ENCODE measurements at regions not wholly inside any gene's neighbourhood (a gene's known extent, or its start where the extent isn't known, plus 50 kb on each side); places are given as distances from the start of the nearest gene placed in this dataset.

DNA sequence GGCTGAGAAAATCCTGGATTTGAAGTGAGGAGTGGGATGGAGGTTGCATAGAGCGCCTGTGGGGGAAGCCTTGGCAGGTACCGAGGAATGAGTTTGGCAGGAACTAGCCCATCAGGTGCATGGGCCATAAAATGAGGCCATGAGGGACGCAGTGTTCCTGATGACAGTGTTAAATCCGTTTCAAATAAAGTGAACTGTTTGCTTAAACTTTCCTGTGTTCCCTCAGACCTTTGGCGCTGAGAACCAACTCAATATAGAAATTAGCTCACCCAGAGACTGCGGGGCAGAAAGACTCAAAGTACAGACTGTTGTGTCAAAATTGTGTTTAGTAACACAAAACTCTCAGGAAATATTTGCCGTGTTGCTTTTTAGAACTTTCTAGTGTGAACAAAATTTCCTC is 250.0 kb upstream of the NR3C2 start:
- ATAC-seq (no peak), DNase-seq (no peak)
- H3F3A ChIP-seq (ENCODE audit: low read length, unreplicated experiment): no peaks in the 10 kb centered on the region
- TF ChIP-seq EZH2 (IDR thresholded peaks at IDR 0.05; ENCODE audit: low read length, unreplicated experiment): no peak
- TF ChIP-seq, protein P1, sequence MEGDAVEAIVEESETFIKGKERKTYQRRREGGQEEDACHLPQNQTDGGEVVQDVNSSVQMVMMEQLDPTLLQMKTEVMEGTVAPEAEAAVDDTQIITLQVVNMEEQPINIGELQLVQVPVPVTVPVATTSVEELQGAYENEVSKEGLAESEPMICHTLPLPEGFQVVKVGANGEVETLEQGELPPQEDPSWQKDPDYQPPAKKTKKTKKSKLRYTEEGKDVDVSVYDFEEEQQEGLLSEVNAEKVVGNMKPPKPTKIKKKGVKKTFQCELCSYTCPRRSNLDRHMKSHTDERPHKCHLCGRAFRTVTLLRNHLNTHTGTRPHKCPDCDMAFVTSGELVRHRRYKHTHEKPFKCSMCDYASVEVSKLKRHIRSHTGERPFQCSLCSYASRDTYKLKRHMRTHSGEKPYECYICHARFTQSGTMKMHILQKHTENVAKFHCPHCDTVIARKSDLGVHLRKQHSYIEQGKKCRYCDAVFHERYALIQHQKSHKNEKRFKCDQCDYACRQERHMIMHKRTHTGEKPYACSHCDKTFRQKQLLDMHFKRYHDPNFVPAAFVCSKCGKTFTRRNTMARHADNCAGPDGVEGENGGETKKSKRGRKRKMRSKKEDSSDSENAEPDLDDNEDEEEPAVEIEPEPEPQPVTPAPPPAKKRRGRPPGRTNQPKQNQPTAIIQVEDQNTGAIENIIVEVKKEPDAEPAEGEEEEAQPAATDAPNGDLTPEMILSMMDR (conservative IDR thresholded peaks at IDR 0.05; ENCODE audit: low read depth, low read length): no peak
- no peak for TF ChIP-seq EZH2phosphoT487 (IDR thresholded peaks at IDR 0.05; ENCODE audit: borderline replicate concordance, low read length)
- H3K79me2 ChIP-seq (ENCODE audit: low read length): no peaks in the 10 kb centered on the region
- CTCF ChIA-PET: no interaction called here
- H2AFZ ChIP-seq (ENCODE audit: low read length): no peak overlapping the region
- H4K20me1 ChIP-seq (ENCODE audit: low read length): no peaks in the 10 kb centered on the region
- H3K27me3 ChIP-seq (ENCODE audit: low read length): no peaks in the 10 kb centered on the region
- no peaks in the 10 kb centered on the region for H3K36me3 ChIP-seq (ENCODE audit: low read depth, low read length)
- no TSS peak for BruUV-seq (replicated peaks)
- POLR2A ChIA-PET (ENCODE audit: unreplicated experiment): no interaction called here
- H3K4me2 ChIP-seq (ENCODE audit: low read length): no peak overlapping the region
- H3K9ac ChIP-seq (ENCODE audit: low read length): no peak overlapping the region
- no peaks in the 10 kb centered on the region for H3K9me3 ChIP-seq (ENCODE audit: low read length)
- H3K4me1 ChIP-seq (ENCODE audit: insufficient read depth, low read length): no peaks in the 10 kb centered on the region
- no peaks in the 10 kb centered on the region for H3K9me2 ChIP-seq (replicated peaks; ENCODE audit: low read length)
- H3K4me3 ChIP-seq (ENCODE audit: low read length): no peak overlapping the region
- intact Hi-C loops (cut with micrococcal nuclease): no loop called here
- no peak overlapping the region for H3K27ac ChIP-seq (ENCODE audit: low read length)

DNA sequence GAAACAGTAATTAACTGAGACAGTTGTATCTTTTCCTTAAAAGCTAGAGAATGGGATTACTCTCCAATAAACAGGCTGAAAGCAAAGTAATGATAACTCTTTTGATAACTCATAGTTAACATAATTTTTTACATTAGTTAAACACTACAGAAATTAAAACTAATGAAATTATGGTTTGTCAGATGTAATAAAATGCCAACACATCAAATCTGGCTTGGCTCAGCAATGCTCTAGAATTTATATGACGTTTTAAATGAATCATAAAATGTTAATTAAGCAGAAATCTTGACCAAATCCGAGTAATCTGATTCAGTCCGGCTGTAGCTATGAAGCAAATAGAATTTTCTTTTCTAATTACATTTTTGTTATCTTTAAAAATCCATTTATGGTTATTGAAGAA is 244.2 kb upstream of the NR3C2 start:
- TF ChIP-seq EZH2phosphoT487 (IDR thresholded peaks at IDR 0.05; ENCODE audit: borderline replicate concordance, low read length) (no peak), EZH2 (IDR thresholded peaks at IDR 0.05; ENCODE audit: low read length, unreplicated experiment) (no peak)
- TF ChIP-seq, protein P1 (conservative IDR thresholded peaks at IDR 0.05; ENCODE audit: low read depth, low read length): no peak
- BruUV-seq (replicated peaks): no TSS peak
- ChIA-PET CTCF (no interaction called here), POLR2A (ENCODE audit: unreplicated experiment) (no interaction called here)
- Histone ChIP-seq H3K27ac (ENCODE audit: low read length) (no peak overlapping the region), H3K36me3 (ENCODE audit: low read depth, low read length) (no peaks in the 10 kb centered on the region), H3F3A (ENCODE audit: low read length, unreplicated experiment) (no peaks in the 10 kb centered on the region), H3K9me2 (replicated peaks; ENCODE audit: low read length) (no peaks in the 10 kb centered on the region), H3K4me1 (ENCODE audit: insufficient read depth, low read length) (no peaks in the 10 kb centered on the region), H3K4me3 (ENCODE audit: low read length) (no peak overlapping the region), H3K79me2 (ENCODE audit: low read length) (no peaks in the 10 kb centered on the region), H3K9me3 (ENCODE audit: low read length) (no peaks in the 10 kb centered on the region), H2AFZ (ENCODE audit: low read length) (no peak overlapping the region), H3K27me3 (ENCODE audit: low read length) (no peaks in the 10 kb centered on the region), H3K9ac (ENCODE audit: low read length) (no peak overlapping the region), H3K4me2 (ENCODE audit: low read length) (no peak overlapping the region), H4K20me1 (ENCODE audit: low read length) (no peaks in the 10 kb centered on the region)
- DNase-seq (no peak), ATAC-seq (no peak)
- intact Hi-C loops (cut with micrococcal nuclease): no loop called here

DNA sequence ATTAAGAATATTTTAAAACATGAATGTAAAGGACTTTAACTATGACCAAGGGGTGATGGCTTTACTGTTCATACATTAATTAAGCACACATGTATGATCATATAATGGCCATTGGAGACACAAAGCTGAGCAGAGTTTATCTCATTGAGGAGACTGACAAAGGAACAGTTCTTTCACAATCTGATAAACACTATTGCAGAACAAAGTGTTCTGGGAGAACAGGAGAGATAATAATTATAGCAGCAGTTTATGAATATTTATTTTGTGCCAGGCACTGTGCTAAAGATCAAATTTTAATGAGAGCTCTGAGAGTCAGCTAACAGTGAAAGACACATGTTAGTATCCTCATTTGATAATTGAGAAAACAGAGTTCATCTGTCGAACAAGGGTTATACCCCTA is 242.4 kb upstream of the NR3C2 start:
- H3K27ac ChIP-seq (ENCODE audit: low read length): no peak overlapping the region
- no peaks in the 10 kb centered on the region for H3K9me3 ChIP-seq (ENCODE audit: low read length)
- H3K9me2 ChIP-seq (replicated peaks; ENCODE audit: low read length): no peaks in the 10 kb centered on the region
- DNase-seq: no peak
- no peaks in the 10 kb centered on the region for H3K79me2 ChIP-seq (ENCODE audit: low read length)
- H3K4me2 ChIP-seq (ENCODE audit: low read length): no peak overlapping the region
- H2AFZ ChIP-seq (ENCODE audit: low read length): no peak overlapping the region
- intact Hi-C loops (cut with micrococcal nuclease): no loop called here
- no peaks in the 10 kb centered on the region for H3K4me1 ChIP-seq (ENCODE audit: insufficient read depth, low read length)
- ChIA-PET CTCF (no interaction called here), POLR2A (ENCODE audit: unreplicated experiment) (no interaction called here)
- H4K20me1 ChIP-seq (ENCODE audit: low read length): no peaks in the 10 kb centered on the region
- no peak for ATAC-seq
- H3K27me3 ChIP-seq (ENCODE audit: low read length): no peaks in the 10 kb centered on the region
- no TSS peak for BruUV-seq (replicated peaks)
- no peaks in the 10 kb centered on the region for H3K36me3 ChIP-seq (ENCODE audit: low read depth, low read length)
- H3F3A ChIP-seq (ENCODE audit: low read length, unreplicated experiment): no peaks in the 10 kb centered on the region
- no peak overlapping the region for H3K4me3 ChIP-seq (ENCODE audit: low read length)
- no peak overlapping the region for H3K9ac ChIP-seq (ENCODE audit: low read length)
- TF ChIP-seq EZH2phosphoT487 (IDR thresholded peaks at IDR 0.05; ENCODE audit: borderline replicate concordance, low read length) (no peak), EZH2 (IDR thresholded peaks at IDR 0.05; ENCODE audit: low read length, unreplicated experiment) (no peak)
- TF ChIP-seq, protein P1 (conservative IDR thresholded peaks at IDR 0.05; ENCODE audit: low read depth, low read length): no peak

Data from PC-3 (cell line).